ENCODE measurements at regions not wholly inside any gene's neighbourhood (a gene's known extent, or its start where the extent isn't known, plus 50 kb on each side); places are given as distances from the start of the nearest gene placed in this dataset.
A peak's percentile ranks its signal among the peaks of the same experiment; 100 is the strongest.

DNA sequence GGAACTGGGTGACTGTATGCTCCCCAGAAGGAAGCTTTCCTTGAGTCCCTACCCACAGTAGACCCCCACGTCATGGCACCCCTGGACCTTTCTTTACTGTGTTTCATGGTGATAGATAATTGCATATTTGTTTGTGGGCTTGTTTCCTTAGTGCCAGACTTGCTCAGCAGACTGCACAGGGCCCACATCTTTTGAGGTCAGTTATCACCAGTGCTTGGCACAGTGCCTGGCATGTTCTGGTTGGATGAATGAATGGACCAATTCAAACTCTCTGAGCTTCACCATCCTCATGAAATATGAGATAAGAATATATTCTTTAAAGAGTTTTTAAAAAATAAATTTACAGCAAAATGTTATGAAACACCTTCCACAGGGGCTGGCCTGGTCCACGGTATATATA is 78.4 kb upstream of the EMX2 start (continued):
- no peak for TF ChIP-seq ATF1 (CRISPR knock-in tag; IDR thresholded peaks at IDR 0.05)
- TF ChIP-seq, protein P1, sequence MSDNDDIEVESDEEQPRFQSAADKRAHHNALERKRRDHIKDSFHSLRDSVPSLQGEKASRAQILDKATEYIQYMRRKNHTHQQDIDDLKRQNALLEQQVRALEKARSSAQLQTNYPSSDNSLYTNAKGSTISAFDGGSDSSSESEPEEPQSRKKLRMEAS (CRISPR knock-in tag; IDR thresholded peaks at IDR 0.05) = no peak
- no peak for TF ChIP-seq HMGA2 (CRISPR knock-in tag; IDR thresholded peaks at IDR 0.05)

DNA sequence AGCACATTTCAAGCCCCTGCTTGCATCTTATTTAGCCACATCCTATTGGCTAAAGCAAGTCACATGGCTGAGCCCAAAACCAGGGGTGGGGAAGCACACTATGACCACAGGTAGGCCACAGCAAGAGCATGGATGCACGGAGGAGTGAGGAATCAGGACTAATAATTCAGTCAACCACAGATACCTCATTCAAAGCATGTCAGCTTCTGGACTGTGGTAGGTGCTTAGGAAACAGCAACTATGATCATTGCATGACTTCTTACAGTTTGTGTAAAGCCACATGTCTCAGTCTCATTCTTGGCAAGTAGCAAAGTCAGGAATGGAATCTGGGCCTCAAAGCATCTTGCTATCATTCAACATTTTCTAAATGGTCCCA is 79.0 kb upstream of the EMX2 start:
- ATAC-seq (no peak), DNase-seq (ENCODE audit: low spot score) (no peak)
- no peaks in the 10 kb centered on the region for H3K36me3 Mint-ChIP-seq
- CTCF ChIA-PET = interaction anchor here (3.1 kb wide), 1 partner anchor 21 kb away, joined by 40 read pairs; no protein-coding TSS in a partner anchor
- peaks cover 34% of the 10 kb centered on the region for H3K4me1 Mint-ChIP-seq
- H3K27me3 Mint-ChIP-seq (ENCODE audit: low read depth) = no peaks in the 10 kb centered on the region
- TF ChIP-seq JUN (CRISPR knock-in tag; IDR thresholded peaks at IDR 0.05) = no peak
- TF ChIP-seq TP53 (CRISPR knock-in tag; IDR thresholded peaks at IDR 0.05) = no peak
- TF ChIP-seq NFATC4 (CRISPR knock-in tag; IDR thresholded peaks at IDR 0.05) = no peak
- no peak for TF ChIP-seq ELF4 (CRISPR knock-in tag; IDR thresholded peaks at IDR 0.05; ENCODE audit: low read depth)
- TF ChIP-seq FOXP1 (CRISPR knock-in tag; IDR thresholded peaks at IDR 0.05; ENCODE audit: borderline replicate concordance) = no peak
- TF ChIP-seq ZNF219 (CRISPR knock-in tag; IDR thresholded peaks at IDR 0.05; ENCODE audit: borderline replicate concordance) = no peak
- TF ChIP-seq ZNF671 (CRISPR knock-in tag; IDR thresholded peaks at IDR 0.05) = no peak
- TF ChIP-seq SMAD3 (CRISPR knock-in tag; IDR thresholded peaks at IDR 0.05; ENCODE audit: borderline replicate concordance) = no peak
- H3K9me3 Mint-ChIP-seq = peaks cover 13% of the 10 kb centered on the region
- H3K27ac Mint-ChIP-seq = no peak overlapping the region
- H3K4me3 Mint-ChIP-seq = no peak overlapping the region
- POLR2A ChIA-PET = no interaction called here

DNA sequence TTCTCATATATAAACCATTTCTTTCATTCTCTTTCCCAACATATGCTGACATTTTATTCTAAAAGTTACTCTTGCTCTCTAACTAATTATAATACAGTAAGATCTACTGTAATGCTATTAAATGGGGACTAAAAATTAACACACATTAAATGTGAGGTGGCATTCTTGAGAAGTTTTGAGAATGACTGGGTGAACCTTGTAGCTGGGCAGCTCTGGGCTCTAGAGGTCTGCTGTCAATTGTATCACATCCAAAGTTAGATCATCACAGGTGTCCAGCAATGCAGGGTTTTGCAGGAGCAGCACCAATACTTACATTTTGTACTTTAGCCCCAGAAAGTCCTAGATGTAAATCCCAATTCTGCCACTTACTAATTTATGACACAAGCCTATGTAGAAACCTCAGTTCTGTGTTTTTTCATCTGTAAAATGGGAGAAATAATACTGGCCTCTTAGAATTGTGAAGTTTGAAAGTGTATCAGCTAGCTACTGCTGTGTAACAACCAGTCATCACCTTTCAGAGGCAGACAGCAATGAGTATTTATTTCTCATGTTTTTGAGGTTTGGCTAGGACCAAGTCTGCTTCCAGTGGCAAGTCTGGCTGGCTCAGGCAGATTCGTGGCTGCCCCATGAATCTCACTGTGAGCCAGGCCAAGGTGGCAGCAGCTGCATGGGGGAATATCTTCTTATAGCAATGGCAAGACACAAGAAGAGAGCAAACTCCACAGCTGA is 79.6 kb upstream of the EMX2 start:
- TF ChIP-seq FOXJ3 (CRISPR knock-in tag; IDR thresholded peaks at IDR 0.05; ENCODE audit: borderline replicate concordance) = no peak
- TF ChIP-seq ETV6 (CRISPR knock-in tag; IDR thresholded peaks at IDR 0.05) = no peak
- Mint-ChIP-seq H3K36me3 (no peaks in the 10 kb centered on the region), H3K27me3 (ENCODE audit: low read depth) (no peaks in the 10 kb centered on the region), H3K27ac (no peak overlapping the region), H3K4me1 (peaks cover 34% of the 10 kb centered on the region), H3K9me3 (peaks cover 13% of the 10 kb centered on the region), H3K4me3 (no peak overlapping the region)
- ChIA-PET CTCF (interaction anchor here (1.8 to 3.1 kb wide), 2 partner anchors 21 to 144 kb away, joined by 4 to 40 read pairs; no protein-coding TSS in a partner anchor), POLR2A (no interaction called here)
- DNase-seq (ENCODE audit: low spot score) (no peak), ATAC-seq (no peak)

DNA sequence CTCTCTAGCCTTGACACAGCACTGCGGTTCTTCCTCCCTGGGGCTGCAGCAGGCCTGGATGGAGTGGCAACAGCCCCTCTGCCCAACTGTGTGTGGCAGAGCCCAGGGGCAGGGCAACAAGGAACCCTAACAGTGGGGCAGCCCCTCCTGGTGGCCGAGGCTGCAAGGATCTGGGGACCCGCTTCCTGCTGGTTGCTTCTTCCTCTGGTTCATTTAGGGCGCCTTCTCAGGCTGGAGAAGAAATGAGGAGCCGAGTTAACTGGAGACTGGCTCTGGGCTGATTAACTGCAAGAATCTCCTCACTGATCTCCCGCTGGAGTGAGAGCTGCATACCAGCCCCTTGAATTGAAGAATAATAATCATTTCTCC is 80.1 kb upstream of the EMX2 start:
- peaks cover 13% of the 10 kb centered on the region for H3K9me3 Mint-ChIP-seq
- CTCF ChIA-PET = interaction anchor here (1.1 to 3.1 kb wide), 5 partner anchors 10 to 245 kb away, joined by 4 to 40 read pairs (median 9); no protein-coding TSS in a partner anchor
- peaks cover 34% of the 10 kb centered on the region for H3K4me1 Mint-ChIP-seq

DNA sequence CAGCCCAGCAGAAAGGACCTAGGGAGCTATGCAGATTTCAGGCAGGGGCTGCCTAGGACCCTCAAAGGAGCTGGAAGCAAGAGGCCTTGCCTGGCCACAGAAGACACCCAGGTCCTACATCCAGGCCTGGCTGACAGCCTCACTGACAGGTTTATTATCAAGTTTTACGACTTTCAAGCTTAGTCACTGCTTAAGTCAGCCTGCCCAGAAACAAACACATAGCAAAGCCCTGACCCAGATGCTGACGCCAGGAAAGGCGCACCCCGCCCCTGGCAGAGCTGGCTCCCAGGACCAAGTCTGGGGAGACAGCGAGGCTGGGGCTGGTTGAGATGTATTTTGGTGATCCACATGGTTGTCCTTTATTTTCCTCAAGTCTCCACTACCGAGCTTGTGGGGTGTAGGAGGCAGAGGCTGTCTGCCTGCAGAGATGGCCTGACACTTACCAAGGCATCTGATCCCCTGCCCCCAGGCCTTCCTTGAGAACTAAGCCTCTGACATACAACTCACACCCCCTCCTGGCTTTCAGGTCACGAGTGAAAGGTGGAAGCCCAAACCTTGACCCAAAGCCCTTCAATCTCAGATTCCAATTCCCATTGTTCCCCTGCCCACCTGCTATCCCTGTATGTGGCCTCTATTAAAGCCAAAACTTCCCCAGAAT is 80.7 kb upstream of the EMX2 start:
- DNase-seq (ENCODE audit: low spot score) (no peak), ATAC-seq (no peak; the same call in none of the 2 replicates)
- ChIA-PET POLR2A (interaction anchor here (0.6 kb wide), 1 partner anchor 26 kb away, joined by 3 read pairs; no protein-coding TSS in a partner anchor), CTCF (interaction anchor here (0.7 to 3.1 kb wide), 7 partner anchors 10 to 245 kb away, joined by 3 to 40 read pairs (median 8); no protein-coding TSS in a partner anchor)
- peaks cover 13% of the 10 kb centered on the region for H3K9me3 Mint-ChIP-seq
- H3K27ac Mint-ChIP-seq = no peak overlapping the region
- H3K36me3 Mint-ChIP-seq = no peaks in the 10 kb centered on the region
- H3K27me3 Mint-ChIP-seq (ENCODE audit: low read depth) = no peaks in the 10 kb centered on the region
- no peak overlapping the region for H3K4me3 Mint-ChIP-seq
- peaks cover 34% of the 10 kb centered on the region for H3K4me1 Mint-ChIP-seq
- 0 out of 2 replicates have a peak, but pooled peaks have one; percentile 50 for TF ChIP-seq ZBTB21 (CRISPR knock-in tag; IDR thresholded peaks at IDR 0.05; ENCODE audit: borderline replicate concordance)
- TF ChIP-seq, protein P2, sequence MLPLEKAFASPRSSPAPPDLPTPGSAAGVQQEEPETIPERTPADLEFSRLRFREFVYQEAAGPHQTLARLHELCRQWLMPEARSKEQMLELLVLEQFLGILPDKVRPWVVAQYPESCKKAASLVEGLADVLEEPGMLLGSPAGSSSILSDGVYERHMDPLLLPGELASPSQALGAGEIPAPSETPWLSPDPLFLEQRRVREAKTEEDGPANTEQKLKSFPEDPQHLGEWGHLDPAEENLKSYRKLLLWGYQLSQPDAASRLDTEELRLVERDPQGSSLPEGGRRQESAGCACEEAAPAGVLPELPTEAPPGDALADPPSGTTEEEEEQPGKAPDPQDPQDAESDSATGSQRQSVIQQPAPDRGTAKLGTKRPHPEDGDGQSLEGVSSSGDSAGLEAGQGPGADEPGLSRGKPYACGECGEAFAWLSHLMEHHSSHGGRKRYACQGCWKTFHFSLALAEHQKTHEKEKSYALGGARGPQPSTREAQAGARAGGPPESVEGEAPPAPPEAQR (CRISPR knock-in tag; IDR thresholded peaks at IDR 0.05) = no peak
- TF ChIP-seq TEAD1 (CRISPR knock-in tag; IDR thresholded peaks at IDR 0.05) = no peak
- TF ChIP-seq, protein P3, sequence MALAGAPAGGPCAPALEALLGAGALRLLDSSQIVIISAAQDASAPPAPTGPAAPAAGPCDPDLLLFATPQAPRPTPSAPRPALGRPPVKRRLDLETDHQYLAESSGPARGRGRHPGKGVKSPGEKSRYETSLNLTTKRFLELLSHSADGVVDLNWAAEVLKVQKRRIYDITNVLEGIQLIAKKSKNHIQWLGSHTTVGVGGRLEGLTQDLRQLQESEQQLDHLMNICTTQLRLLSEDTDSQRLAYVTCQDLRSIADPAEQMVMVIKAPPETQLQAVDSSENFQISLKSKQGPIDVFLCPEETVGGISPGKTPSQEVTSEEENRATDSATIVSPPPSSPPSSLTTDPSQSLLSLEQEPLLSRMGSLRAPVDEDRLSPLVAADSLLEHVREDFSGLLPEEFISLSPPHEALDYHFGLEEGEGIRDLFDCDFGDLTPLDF (CRISPR knock-in tag; IDR thresholded peaks at IDR 0.05) = no peak
- TF ChIP-seq, protein P4, sequence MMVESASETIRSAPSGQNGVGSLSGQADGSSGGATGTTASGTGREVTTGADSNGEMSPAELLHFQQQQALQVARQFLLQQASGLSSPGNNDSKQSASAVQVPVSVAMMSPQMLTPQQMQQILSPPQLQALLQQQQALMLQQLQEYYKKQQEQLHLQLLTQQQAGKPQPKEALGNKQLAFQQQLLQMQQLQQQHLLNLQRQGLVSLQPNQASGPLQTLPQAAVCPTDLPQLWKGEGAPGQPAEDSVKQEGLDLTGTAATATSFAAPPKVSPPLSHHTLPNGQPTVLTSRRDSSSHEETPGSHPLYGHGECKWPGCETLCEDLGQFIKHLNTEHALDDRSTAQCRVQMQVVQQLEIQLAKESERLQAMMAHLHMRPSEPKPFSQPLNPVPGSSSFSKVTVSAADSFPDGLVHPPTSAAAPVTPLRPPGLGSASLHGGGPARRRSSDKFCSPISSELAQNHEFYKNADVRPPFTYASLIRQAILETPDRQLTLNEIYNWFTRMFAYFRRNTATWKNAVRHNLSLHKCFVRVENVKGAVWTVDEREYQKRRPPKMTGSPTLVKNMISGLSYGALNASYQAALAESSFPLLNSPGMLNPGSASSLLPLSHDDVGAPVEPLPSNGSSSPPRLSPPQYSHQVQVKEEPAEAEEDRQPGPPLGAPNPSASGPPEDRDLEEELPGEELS (CRISPR knock-in tag; IDR thresholded peaks at IDR 0.05) = no peak
- TF ChIP-seq NR3C1 (CRISPR knock-in tag; conservative IDR thresholded peaks at IDR 0.05; ENCODE audit: low read depth) = no peak

More for the DNA sequence above, 80.1 kb upstream of the EMX2 start:
- Mint-ChIP-seq H3K27me3 (ENCODE audit: low read depth) (no peaks in the 10 kb centered on the region), H3K36me3 (no peaks in the 10 kb centered on the region), H3K27ac (no peak overlapping the region), H3K4me3 (no peak overlapping the region)
- TF ChIP-seq PRRX2 (CRISPR knock-in tag; IDR thresholded peaks at IDR 0.05) (no peak), ZBTB21 (CRISPR knock-in tag; IDR thresholded peaks at IDR 0.05; ENCODE audit: borderline replicate concordance) (no peak), GABPB1 (CRISPR knock-in tag; IDR thresholded peaks at IDR 0.05) (no peak), ZNF121 (CRISPR knock-in tag; IDR thresholded peaks at IDR 0.05) (no peak), ZNF138 (CRISPR knock-in tag; conservative IDR thresholded peaks at IDR 0.05) (no peak), ZNF219 (CRISPR knock-in tag; IDR thresholded peaks at IDR 0.05; ENCODE audit: borderline replicate concordance) (no peak), ESRRA (CRISPR knock-in tag; IDR thresholded peaks at IDR 0.05; ENCODE audit: borderline replicate concordance) (no peak), KAT7 (CRISPR knock-in tag; IDR thresholded peaks at IDR 0.05; ENCODE audit: borderline replicate concordance) (no peak)
- POLR2A ChIA-PET = interaction anchor here (0.6 kb wide), 1 partner anchor 26 kb away, joined by 3 read pairs; no protein-coding TSS in a partner anchor
- ATAC-seq (peak; percentile 86), DNase-seq (ENCODE audit: low spot score) (peak; percentile 42)
